NOMO-1 treated with DMSO at 0.1 percent for 48 hours (cell line): ENCODE measurements at regions not wholly inside any gene's neighbourhood (a gene's known extent, or its start where the extent isn't known, plus 50 kb on each side); places are given as distances from the start of the nearest gene placed in this dataset.

Source experiments
- DNase-seq: peaks from one replicate; lab custom pipeline; 2025; ENCODE audit not compliant: unreplicated experiment; lab: John Stamatoyannopoulos, UW

GRCh38 chr7:156109988-156110387 is 297.7 kb upstream of the SHH start:
- no peak for DNase-seq

GRCh38 chr7:156109076-156109475 is 296.8 kb upstream of the SHH start:
- no peak for DNase-seq

GRCh38 chr7:156107957-156108356 is 295.7 kb upstream of the SHH start:
- no peak for DNase-seq

DNA sequence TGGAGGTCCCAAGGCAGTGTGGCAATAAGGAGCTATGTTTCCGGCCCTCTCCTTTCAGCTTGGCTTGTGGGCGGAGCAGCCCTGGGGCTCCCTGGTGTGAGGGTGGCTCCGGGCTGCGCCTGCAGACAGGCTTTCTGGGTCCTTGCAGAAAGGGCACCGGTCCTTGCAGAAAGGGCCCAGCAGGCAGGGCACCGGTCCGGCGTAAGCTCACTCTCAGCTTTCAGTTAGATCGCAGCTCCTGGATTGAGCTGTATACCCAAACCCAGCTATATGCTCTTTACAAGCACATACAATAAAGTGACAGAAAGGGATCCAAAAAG is 293.8 kb upstream of the SHH start:
- no peak for DNase-seq

GRCh38 chr7:156105337-156106106 is 293.3 kb upstream of the SHH start:
- no peak for DNase-seq

DNA sequence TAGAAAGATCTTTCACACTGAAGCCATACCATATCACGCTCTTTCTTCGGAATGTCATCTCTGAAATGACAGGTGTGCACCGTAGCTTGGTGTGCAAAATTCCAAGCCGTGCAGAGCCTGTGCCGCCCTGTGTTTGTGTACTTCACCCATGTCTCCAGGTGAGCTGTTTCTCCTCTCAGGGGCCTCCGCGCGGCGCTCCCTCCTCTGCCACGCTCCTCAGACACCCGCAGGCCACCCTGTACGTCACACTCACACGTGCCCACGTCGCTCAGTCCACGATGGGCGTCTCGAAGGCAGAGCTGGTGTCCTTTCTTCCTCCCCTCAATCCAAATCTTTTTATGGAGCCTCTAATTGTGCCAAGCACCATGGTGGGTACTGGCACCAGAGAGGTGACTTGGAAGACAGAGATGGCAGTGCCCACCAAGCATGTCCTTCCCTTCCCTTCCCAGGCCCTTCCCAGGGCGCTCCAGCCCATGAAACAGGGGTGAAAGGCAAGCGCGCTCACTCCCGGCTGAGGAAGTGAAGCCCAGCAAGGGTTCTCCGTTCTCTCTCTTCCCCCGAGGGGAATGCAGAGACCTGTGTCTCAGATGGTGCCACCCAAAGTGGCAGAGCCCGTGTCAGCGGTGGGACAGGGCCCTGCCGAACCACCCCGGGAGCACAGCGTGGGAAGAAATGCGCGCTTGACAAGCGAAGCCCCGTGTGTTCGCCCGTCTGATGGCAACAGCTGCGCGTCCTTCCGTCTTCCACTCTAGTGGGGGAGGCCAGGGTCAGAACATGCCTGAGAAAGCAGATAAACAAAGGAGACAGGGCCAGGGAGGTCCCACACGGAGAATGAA is 292.5 kb upstream of the SHH start:
- DNase-seq = no peak

DNA sequence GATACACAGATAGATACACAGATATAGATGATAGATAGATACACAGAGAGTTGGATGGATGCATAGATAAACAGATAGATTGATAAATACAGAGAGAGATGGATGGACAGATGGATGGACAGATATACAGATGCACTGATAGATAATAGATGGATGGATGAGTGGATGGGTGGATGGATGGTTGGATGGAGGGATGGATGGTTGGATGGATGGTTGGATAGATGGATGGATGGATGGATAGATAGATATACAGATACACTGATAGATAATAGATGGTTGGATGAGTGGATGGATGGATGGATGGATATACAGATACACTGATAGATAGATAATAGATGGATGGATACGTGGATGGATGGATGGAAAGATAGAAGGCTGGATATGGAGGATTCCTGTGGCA is 290.0 kb upstream of the SHH start:
- DNase-seq = no peak

- DNase-seq = no peak
Observed at GRCh38 chr7:156101355-156101754, 289.1 kb upstream of the SHH start.

DNA sequence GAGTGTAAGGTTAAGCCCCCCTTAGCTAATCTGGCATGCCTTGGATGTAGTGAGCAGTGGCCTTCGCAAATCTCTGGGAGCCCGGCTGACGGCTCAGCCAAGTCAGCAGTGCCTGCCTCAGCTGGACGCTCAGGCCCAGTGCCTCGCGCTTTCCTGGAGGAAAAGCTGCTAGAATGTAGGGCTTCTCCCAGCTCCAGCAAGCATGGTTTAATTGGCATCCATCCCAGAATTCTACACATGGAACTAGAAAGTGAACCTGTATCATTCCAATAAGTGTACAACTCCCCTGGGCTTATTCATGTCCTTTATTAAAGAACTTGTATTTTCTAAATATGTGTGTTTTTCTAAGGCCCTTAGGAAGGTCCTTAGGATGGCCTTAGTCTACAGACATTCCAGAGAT is 287.8 kb upstream of the SHH start:
- no peak for DNase-seq

DNA sequence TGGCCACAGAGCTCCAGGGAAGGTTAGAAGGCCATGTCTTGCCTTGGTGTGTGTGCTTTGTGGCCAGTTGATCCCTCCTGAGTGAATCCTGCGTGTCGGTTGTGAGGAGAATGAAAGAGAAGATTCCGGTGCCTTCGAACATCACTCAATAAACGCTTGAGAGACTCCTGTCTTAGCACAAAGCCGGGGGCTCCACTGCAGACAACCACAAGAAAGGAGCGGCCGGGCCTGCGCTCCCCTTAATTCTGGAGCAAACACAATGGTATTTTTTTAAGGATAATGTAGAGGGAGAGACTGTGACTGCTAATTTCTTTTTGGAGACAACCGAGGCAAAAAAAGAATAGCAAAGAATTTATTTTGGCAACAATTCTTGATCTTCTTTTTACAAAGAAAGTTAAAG is 286.8 kb upstream of the SHH start:
- DNase-seq = no peak

GRCh38 chr7:156096771-156097538 is 284.7 kb upstream of the SHH start:
- no peak for DNase-seq

DNA sequence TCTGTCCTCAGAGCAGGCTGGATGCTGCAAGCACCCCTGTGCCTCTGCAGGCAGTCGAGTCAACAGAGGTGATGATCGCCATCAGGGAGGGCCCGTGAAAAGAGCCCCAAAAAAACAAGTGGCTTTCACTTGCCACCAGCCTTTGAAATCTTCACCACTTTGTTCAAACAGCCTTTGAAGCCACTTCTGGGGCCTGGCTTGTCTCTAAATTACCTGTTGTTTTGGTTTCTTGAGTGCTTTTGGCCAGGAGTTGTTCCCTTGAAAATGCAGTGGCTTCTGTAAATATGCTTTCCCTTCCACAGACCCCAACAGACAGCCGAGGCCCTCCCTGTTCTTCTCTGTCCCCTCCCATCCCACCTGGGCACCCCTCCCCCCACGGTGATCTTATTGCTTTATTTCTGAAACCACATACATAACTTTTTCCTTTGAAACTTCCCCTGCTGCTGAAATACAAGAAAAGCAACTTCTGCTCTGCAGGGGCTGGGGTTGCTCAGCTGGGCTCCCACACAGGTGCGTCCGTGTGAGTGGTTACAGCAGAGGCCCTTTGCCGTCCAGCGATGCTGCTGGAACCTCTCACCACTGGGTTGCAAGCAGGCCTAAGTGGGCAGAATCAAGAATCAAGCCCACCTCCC is 283.8 kb upstream of the SHH start:
- DNase-seq = no peak

DNA sequence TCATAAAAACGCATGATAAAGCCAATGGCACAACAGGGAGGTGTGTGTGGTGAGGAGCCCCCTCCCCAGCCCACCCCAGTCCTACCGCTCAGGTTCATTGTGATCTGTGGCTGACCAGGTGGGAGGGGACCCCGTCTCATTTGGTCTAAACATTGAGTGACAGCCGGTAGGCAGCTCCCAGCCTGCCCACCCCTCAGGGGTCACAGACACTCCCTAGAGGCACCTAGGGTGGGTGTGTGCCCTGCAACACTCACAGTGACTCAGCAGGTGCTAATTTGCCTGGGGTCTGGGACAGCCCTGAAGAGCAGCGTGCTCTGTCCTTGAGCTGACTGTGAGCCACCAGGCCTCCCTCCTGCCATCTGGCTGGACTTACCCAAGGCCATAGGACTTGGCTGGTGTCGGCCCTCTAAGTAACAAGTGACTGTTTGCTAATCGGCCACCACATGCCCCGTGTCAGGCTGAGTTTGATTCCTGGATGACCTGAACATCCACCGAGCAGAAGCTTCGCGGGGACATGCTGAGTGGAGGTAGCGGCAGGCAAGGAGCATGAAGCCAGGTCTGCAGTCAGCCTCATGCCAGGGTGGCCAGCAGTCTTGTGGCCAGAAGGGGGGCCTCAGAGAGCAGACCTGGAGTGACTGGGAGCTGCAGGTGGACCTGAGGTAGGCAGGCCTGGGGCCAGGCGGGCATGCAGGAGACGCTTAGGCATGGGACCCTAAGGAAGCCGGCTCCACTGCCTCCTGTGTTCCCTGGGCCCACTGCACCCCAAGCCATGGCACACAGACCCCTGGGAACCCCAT is 282.3 kb upstream of the SHH start:
- no peak for DNase-seq

GRCh38 chr7:156092307-156092706 is 280.0 kb upstream of the SHH start:
- DNase-seq = no peak

DNA sequence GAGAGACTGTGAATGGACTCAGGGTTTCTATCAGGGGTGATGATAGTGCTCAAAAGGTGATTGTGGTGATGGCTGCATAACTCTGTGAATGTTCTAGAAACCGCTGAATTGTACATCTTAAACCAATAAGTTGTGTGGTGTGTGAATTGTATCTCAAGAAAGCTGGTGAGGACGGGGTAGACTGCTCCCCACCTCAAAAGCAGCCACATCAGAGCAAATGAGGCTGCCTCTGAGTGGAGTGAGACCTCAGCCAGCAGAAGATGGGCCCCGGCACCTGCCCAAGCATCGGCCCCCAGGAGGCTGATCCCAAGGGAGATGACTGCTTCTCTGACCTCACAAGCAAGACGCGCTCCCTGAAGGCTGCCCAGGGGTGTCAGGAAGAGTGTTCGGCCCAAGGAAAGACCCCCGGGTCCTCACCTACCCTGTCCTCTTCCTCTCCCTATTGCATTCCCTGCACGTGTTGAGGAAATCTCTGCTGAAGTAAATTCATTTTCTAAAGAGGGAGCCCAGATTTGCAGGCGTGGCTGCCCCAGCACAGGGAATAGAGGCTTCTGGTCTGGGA is 279.3 kb upstream of the SHH start:
- DNase-seq = no peak

GRCh38 chr7:156090988-156091387 is 278.7 kb upstream of the SHH start:
- no peak for DNase-seq

DNA sequence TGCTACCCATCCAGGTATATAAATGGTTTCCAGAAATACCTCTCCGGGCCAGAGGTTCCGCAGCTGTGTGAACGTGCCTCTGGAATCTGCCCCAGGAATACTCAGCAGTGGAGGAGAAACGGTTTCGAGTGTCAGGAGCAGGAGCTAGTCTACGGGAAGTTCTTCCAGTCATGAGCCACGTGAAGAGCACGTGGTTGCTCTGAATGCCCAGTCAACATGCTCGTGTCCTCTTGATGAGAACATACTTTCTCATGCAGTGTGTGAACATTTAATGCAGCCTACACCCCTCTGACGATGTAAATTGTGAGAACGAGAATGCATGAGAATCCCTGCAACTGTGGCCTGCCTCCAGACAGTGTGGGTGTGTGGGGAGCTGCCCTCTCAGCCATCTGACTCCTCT is 277.0 kb upstream of the SHH start:
- no peak for DNase-seq

- no peak for DNase-seq
Observed at GRCh38 chr7:156088115-156088514, 275.9 kb upstream of the SHH start.

- no peak for DNase-seq
Observed at GRCh38 chr7:156082048-156083040, 270.1 kb upstream of the SHH start.
